HEK293T (cell line): ENCODE measurements at regions not wholly inside any gene's neighbourhood (a gene's known extent, or its start where the extent isn't known, plus 50 kb on each side); places are given as distances from the start of the nearest gene placed in this dataset.

ENCODE experiments used
- CTCF ChIA-PET: fragments of 350-600 bp; formaldehyde crosslinking; extraction: SDS; loops from one replicate; lab custom pipeline; 2021; ENCODE audit warnings: antibody characterized with exemption, inconsistent platforms; lab: Yijun Ruan, JAX
- POLR2A ChIA-PET: fragments of 350-600 bp; formaldehyde crosslinking; extraction: SDS; loops from one replicate; lab custom pipeline; 2020; ENCODE audit warnings: antibody characterized with exemption, inconsistent platforms; lab: Yijun Ruan, JAX
- DNase-seq: peaks from one replicate; pipeline ENCODE4 v3.0.0; 2012; ENCODE audit warnings: mixed read lengths; ENCODE audit errors: extremely low spot score
- ARNT ChIP-seq: fragments of 450-650 bp; IDR thresholded peaks from 2 replicates; pipeline ENCODE4 v1.6.1; 2017; ENCODE audit warnings: mild to moderate bottlenecking
- BHLHE40 ChIP-seq: fragments of 450-650 bp; IDR thresholded peaks from 2 replicates; pipeline ENCODE4 v1.6.1; 2016; ENCODE audit warnings: mild to moderate bottlenecking, moderate library complexity, borderline replicate concordance
- CTBP1 ChIP-seq: fragments of 450-650 bp; IDR thresholded peaks from 2 replicates; pipeline ENCODE4 v1.6.1; 2016; ENCODE audit warnings: borderline replicate concordance
- ELF4 ChIP-seq: fragments of 450-650 bp; IDR thresholded peaks from 2 replicates; pipeline ENCODE4 v1.6.1; 2017; ENCODE audit warnings: antibody characterized with exemption
- FOXA1 ChIP-seq: fragments of 450-650 bp; IDR thresholded peaks from 2 replicates; pipeline ENCODE4 v1.6.1; 2016; ENCODE audit warnings: mild to moderate bottlenecking
- FOXK2 ChIP-seq: fragments of 450-650 bp; IDR thresholded peaks from 2 replicates; pipeline ENCODE4 v1.6.1; 2016; ENCODE audit warnings: mild to moderate bottlenecking
- FOXM1 ChIP-seq: fragments of 450-650 bp; IDR thresholded peaks from 2 replicates; pipeline ENCODE4 v1.6.1; 2017; ENCODE audit warnings: mild to moderate bottlenecking, borderline replicate concordance
- HDGF ChIP-seq: fragments of 450-650 bp; IDR thresholded peaks from 2 replicates; pipeline ENCODE4 v1.6.1; 2017; ENCODE audit warnings: antibody characterized with exemption, borderline replicate concordance
- L3MBTL2 ChIP-seq: fragments of 450-650 bp; conservative IDR thresholded peaks from 2 replicates; pipeline ENCODE4 v1.6.1; 2016; ENCODE audit warnings: mild to moderate bottlenecking
- LEF1 ChIP-seq: fragments of 450-650 bp; IDR thresholded peaks from 2 replicates; pipeline ENCODE4 v1.6.1; 2017; ENCODE audit warnings: mild to moderate bottlenecking, borderline replicate concordance
- NFRKB ChIP-seq: fragments of 450-650 bp; IDR thresholded peaks from 2 replicates; pipeline ENCODE4 v1.6.1; 2016; ENCODE audit warnings: mild to moderate bottlenecking, moderate library complexity
- PKNOX1 ChIP-seq: fragments of 450-650 bp; IDR thresholded peaks from 2 replicates; pipeline ENCODE4 v1.6.1; 2016
- SP1 ChIP-seq: fragments of 450-650 bp; IDR thresholded peaks from 2 replicates; pipeline ENCODE4 v1.6.1; 2017
- SUZ12 ChIP-seq: fragments of 450-650 bp; IDR thresholded peaks from 2 replicates; pipeline ENCODE4 v1.6.1; 2016; ENCODE audit warnings: mild to moderate bottlenecking
- TARDBP ChIP-seq: fragments of 450-650 bp; IDR thresholded peaks from 2 replicates; pipeline ENCODE4 v1.6.1; 2016
- ZNF384 ChIP-seq: fragments of 450-650 bp; IDR thresholded peaks from 2 replicates; pipeline ENCODE4 v1.6.1; 2016

GRCh38 chr12:70165450-70165849, 77.8 kb upstream of the CNOT2 start:
- POLR2A ChIA-PET: no interaction called here
- no peak for DNase-seq

GRCh38 chr12:70176290-70176689, 66.9 kb upstream of the CNOT2 start:
- TF ChIP-seq PKNOX1 (no peak), BHLHE40 (no peak), FOXA1 (no peak)
- ChIA-PET POLR2A (no interaction called here), CTCF (no interaction called here)
- DNase-seq: no peak

More at GRCh38 chr12:70165450-70165849, 77.8 kb upstream of the CNOT2 start:
- CTCF ChIA-PET: no interaction called here
- TF ChIP-seq ELF4 (no peak), BHLHE40 (no peak), HDGF (no peak), FOXA1 (no peak), NFRKB (no peak), SP1 (no peak), FOXK2 (no peak), PKNOX1 (no peak), L3MBTL2 (no peak), LEF1 (no peak), TARDBP (no peak), ZNF384 (no peak), ARNT (no peak), SUZ12 (no peak), CTBP1 (no peak), FOXM1 (no peak)

GRCh38 chr12:70177631-70178030, 65.6 kb upstream of the CNOT2 start:
- ChIA-PET POLR2A (no interaction called here), CTCF (no interaction called here)
- TF ChIP-seq ELF4 (no peak), ARNT (no peak), LEF1 (no peak), NFRKB (no peak), SUZ12 (no peak), FOXK2 (no peak)
- no peak for DNase-seq

- TF ChIP-seq PKNOX1 (no peak), ZNF384 (no peak), FOXA1 (no peak), FOXM1 (no peak), FOXK2 (no peak), ARNT (no peak)
- no peak for DNase-seq
- POLR2A ChIA-PET: no interaction called here
- CTCF ChIA-PET: no interaction called here
Observed at GRCh38 chr12:70178038-70178437, 65.2 kb upstream of the CNOT2 start.

GRCh38 chr12:70180130-70180529, 63.1 kb upstream of the CNOT2 start:
- TF ChIP-seq ZNF384 (no peak), BHLHE40 (no peak), NFRKB (no peak), L3MBTL2 (no peak), ELF4 (no peak), PKNOX1 (no peak), TARDBP (no peak), CTBP1 (no peak), HDGF (no peak), SP1 (no peak), ARNT (no peak), LEF1 (no peak), FOXA1 (no peak), FOXM1 (no peak), SUZ12 (no peak), FOXK2 (no peak)
- POLR2A ChIA-PET: no interaction called here
- CTCF ChIA-PET: interaction anchor here (0.5 kb wide), 1 partner anchor 63 kb away, joined by 4 read pairs; no protein-coding TSS in a partner anchor
- DNase-seq: no peak

- CTCF ChIA-PET: no interaction called here
Observed at GRCh38 chr12:70185301-70185700, 57.9 kb upstream of the CNOT2 start.

More at GRCh38 chr12:70185301-70185700, 57.9 kb upstream of the CNOT2 start:
- TF ChIP-seq BHLHE40 (no peak), FOXA1 (no peak), SP1 (no peak), CTBP1 (no peak), PKNOX1 (no peak), FOXM1 (no peak), ELF4 (no peak), TARDBP (no peak), ARNT (no peak), ZNF384 (no peak), L3MBTL2 (no peak), FOXK2 (no peak), HDGF (no peak), LEF1 (no peak), NFRKB (no peak), SUZ12 (no peak)
- no peak for DNase-seq
- POLR2A ChIA-PET: no interaction called here
